H1 (cell line): ENCODE measurements at regions not wholly inside any gene's neighbourhood (a gene's known extent, or its start where the extent isn't known, plus 50 kb on each side); places are given as distances from the start of the nearest gene placed in this dataset.

Experiments
- CHD2 ChIP-seq: IDR thresholded peaks from 2 replicates; pipeline ENCODE4 v1.6.1; 2012; ENCODE audit warnings: low read length, improper control_type of control experiment
- HDAC6 ChIP-seq: IDR thresholded peaks from one replicate; pipeline ENCODE4 v1.7.1; 2012; ENCODE audit warnings: low read depth, mild to moderate bottlenecking, inconsistent platforms, low read length, moderate library complexity
- RNF2 ChIP-seq: fragments of 200-900, 300-1000 bp; sonication (generic); IDR thresholded peaks from 2 replicates; pipeline ENCODE4 v1.7.1; 2016; ENCODE audit warnings: borderline replicate concordance, low read depth, mild to moderate bottlenecking, antibody characterized with exemption, low read length; ENCODE audit not compliant: poor library complexity, severe bottlenecking; ENCODE audit errors: missing control alignments
- TBP ChIP-seq: IDR thresholded peaks from 2 replicates; pipeline ENCODE4 v1.6.1; 2011; ENCODE audit warnings: low read depth, low read length, improper control_type of control experiment
- TF ChIP-seq, protein P1 (sequence below): fragments of 300-600 bp; sonication (generic); IDR thresholded peaks from 2 replicates; pipeline ENCODE4 v1.7.1; 2012; ENCODE audit warnings: low read length, moderate library complexity, mild to moderate bottlenecking, inconsistent platforms; ENCODE audit not compliant: insufficient replicate concordance
- TF ChIP-seq, protein P2 (sequence below), 3 experiments: IDR thresholded peaks; 1 replicate in 2 of 3; 2 replicates in 1 of 3; pipeline versions ENCODE4 v1.5.1 to v1.6.1; 2011; ENCODE audit warnings: low read length in 3 of 3, mild to moderate bottlenecking in 3 of 3, inconsistent platforms in 2 of 3, low read depth in 1 of 3, moderate library complexity in 1 of 3; ENCODE audit not compliant: insufficient read depth in 1 of 3; ENCODE audit errors: control extremely low read depth in 1 of 3

GRCh38 chr12:97022536-97023230 lies 115.6 kb downstream of the NEDD1 start (continued):
- TF ChIP-seq, protein P1, sequence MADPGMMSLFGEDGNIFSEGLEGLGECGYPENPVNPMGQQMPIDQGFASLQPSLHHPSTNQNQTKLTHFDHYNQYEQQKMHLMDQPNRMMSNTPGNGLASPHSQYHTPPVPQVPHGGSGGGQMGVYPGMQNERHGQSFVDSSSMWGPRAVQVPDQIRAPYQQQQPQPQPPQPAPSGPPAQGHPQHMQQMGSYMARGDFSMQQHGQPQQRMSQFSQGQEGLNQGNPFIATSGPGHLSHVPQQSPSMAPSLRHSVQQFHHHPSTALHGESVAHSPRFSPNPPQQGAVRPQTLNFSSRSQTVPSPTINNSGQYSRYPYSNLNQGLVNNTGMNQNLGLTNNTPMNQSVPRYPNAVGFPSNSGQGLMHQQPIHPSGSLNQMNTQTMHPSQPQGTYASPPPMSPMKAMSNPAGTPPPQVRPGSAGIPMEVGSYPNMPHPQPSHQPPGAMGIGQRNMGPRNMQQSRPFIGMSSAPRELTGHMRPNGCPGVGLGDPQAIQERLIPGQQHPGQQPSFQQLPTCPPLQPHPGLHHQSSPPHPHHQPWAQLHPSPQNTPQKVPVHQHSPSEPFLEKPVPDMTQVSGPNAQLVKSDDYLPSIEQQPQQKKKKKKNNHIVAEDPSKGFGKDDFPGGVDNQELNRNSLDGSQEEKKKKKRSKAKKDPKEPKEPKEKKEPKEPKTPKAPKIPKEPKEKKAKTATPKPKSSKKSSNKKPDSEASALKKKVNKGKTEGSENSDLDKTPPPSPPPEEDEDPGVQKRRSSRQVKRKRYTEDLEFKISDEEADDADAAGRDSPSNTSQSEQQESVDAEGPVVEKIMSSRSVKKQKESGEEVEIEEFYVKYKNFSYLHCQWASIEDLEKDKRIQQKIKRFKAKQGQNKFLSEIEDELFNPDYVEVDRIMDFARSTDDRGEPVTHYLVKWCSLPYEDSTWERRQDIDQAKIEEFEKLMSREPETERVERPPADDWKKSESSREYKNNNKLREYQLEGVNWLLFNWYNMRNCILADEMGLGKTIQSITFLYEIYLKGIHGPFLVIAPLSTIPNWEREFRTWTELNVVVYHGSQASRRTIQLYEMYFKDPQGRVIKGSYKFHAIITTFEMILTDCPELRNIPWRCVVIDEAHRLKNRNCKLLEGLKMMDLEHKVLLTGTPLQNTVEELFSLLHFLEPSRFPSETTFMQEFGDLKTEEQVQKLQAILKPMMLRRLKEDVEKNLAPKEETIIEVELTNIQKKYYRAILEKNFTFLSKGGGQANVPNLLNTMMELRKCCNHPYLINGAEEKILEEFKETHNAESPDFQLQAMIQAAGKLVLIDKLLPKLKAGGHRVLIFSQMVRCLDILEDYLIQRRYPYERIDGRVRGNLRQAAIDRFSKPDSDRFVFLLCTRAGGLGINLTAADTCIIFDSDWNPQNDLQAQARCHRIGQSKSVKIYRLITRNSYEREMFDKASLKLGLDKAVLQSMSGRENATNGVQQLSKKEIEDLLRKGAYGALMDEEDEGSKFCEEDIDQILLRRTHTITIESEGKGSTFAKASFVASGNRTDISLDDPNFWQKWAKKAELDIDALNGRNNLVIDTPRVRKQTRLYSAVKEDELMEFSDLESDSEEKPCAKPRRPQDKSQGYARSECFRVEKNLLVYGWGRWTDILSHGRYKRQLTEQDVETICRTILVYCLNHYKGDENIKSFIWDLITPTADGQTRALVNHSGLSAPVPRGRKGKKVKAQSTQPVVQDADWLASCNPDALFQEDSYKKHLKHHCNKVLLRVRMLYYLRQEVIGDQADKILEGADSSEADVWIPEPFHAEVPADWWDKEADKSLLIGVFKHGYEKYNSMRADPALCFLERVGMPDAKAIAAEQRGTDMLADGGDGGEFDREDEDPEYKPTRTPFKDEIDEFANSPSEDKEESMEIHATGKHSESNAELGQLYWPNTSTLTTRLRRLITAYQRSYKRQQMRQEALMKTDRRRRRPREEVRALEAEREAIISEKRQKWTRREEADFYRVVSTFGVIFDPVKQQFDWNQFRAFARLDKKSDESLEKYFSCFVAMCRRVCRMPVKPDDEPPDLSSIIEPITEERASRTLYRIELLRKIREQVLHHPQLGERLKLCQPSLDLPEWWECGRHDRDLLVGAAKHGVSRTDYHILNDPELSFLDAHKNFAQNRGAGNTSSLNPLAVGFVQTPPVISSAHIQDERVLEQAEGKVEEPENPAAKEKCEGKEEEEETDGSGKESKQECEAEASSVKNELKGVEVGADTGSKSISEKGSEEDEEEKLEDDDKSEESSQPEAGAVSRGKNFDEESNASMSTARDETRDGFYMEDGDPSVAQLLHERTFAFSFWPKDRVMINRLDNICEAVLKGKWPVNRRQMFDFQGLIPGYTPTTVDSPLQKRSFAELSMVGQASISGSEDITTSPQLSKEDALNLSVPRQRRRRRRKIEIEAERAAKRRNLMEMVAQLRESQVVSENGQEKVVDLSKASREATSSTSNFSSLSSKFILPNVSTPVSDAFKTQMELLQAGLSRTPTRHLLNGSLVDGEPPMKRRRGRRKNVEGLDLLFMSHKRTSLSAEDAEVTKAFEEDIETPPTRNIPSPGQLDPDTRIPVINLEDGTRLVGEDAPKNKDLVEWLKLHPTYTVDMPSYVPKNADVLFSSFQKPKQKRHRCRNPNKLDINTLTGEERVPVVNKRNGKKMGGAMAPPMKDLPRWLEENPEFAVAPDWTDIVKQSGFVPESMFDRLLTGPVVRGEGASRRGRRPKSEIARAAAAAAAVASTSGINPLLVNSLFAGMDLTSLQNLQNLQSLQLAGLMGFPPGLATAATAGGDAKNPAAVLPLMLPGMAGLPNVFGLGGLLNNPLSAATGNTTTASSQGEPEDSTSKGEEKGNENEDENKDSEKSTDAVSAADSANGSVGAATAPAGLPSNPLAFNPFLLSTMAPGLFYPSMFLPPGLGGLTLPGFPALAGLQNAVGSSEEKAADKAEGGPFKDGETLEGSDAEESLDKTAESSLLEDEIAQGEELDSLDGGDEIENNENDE: no peak
- TF ChIP-seq CHD2 (no peak), HDAC6 (no peak), RNF2 (no peak), TBP (no peak)
- TF ChIP-seq, protein P2, sequence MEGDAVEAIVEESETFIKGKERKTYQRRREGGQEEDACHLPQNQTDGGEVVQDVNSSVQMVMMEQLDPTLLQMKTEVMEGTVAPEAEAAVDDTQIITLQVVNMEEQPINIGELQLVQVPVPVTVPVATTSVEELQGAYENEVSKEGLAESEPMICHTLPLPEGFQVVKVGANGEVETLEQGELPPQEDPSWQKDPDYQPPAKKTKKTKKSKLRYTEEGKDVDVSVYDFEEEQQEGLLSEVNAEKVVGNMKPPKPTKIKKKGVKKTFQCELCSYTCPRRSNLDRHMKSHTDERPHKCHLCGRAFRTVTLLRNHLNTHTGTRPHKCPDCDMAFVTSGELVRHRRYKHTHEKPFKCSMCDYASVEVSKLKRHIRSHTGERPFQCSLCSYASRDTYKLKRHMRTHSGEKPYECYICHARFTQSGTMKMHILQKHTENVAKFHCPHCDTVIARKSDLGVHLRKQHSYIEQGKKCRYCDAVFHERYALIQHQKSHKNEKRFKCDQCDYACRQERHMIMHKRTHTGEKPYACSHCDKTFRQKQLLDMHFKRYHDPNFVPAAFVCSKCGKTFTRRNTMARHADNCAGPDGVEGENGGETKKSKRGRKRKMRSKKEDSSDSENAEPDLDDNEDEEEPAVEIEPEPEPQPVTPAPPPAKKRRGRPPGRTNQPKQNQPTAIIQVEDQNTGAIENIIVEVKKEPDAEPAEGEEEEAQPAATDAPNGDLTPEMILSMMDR (IDR thresholded peaks at IDR 0.05; ENCODE audit: control extremely low read depth in 1 of 3, insufficient read depth in 1 of 3, low read depth in 1 of 3, low read length in 3 of 3): no peak
